Head of caudate nucleus (tissue), 42 donors: ENCODE measurements at regions not wholly inside any gene's neighbourhood (a gene's known extent, or its start where the extent isn't known, plus 50 kb on each side); places are given as distances from the start of the nearest gene placed in this dataset.
A peak's percentile ranks its signal among the peaks of the same experiment; 100 is the strongest.
"Not testable (repeated sequence)": the region's sequence is repeated elsewhere in the genome, so short reads cannot be mapped to it uniquely, and the experiment has no call there.

Experiments
- DNase-seq, 42 donors: peaks; one replicate each; pipeline versions ENCODE4 v3.0.0 to v3.0.0-alpha.2; 2020 to 2021; ENCODE audit warnings: mixed read lengths in 7 of 42
- intact Hi-C: fragments of 100-400 bp; cut with DNase I; formaldehyde crosslinking; loops from one replicate; pipeline ENCODE4 v1.15.0; 2022

- DNase-seq = no peak
- intact Hi-C loops = no loop called here
These were observed 74.6 kb downstream of the RRM2 start for GRCh38 chr2:10196948-10197696.

- intact Hi-C loops = no loop called here
- no peak for DNase-seq
These were observed 75.1 kb downstream of the RRM2 start for GRCh38 chr2:10197697-10198076.

GRCh38 chr2:10198482-10198881, 75.9 kb downstream of the RRM2 start:
- intact Hi-C loops = not testable (repeated sequence)

GRCh38 chr2:10201201-10201600, 78.7 kb downstream of the RRM2 start:
- no peak for DNase-seq
- intact Hi-C loops = no loop called here

More at GRCh38 chr2:10198482-10198881, 75.9 kb downstream of the RRM2 start:
- DNase-seq = not testable (repeated sequence)

GRCh38 chr2:10202131-10202665, 79.7 kb downstream of the RRM2 start:
- intact Hi-C loops = no loop called here
- DNase-seq = no peak

GRCh38 chr2:10204326-10205161, 82.0 kb downstream of the RRM2 start:
- DNase-seq = no peak
- intact Hi-C loops = no loop called here

- intact Hi-C loops = no loop called here
- DNase-seq = no peak
These were observed 82.6 kb downstream of the RRM2 start for GRCh38 chr2:10205162-10205475.

GRCh38 chr2:10208736-10209135, 86.2 kb downstream of the RRM2 start:
- no peak for DNase-seq
- intact Hi-C loops = no loop called here

- DNase-seq = no peak
- intact Hi-C loops = no loop called here
These were observed 86.9 kb downstream of the RRM2 start for GRCh38 chr2:10209406-10209935.

- intact Hi-C loops = no loop called here
- no peak for DNase-seq
These were observed 87.8 kb downstream of the RRM2 start for GRCh38 chr2:10210336-10210735.

- intact Hi-C loops = no loop called here
These were observed 89.4 kb downstream of the RRM2 start for GRCh38 chr2:10211844-10212422.

GRCh38 chr2:10212827-10213226, 89.9 kb upstream of the HPCAL1 start:
- intact Hi-C loops = no loop called here
- no peak for DNase-seq

More at GRCh38 chr2:10211844-10212422, 89.4 kb downstream of the RRM2 start:
- no peak for DNase-seq

- intact Hi-C loops = no loop called here
- DNase-seq = peak in 7 of 42 donors; percentile 9 to 44 (median 18)
These were observed 88.5 kb upstream of the HPCAL1 start for GRCh38 chr2:10214179-10214578.

- intact Hi-C loops = no loop called here
- no peak for DNase-seq
These were observed 87.2 kb upstream of the HPCAL1 start for GRCh38 chr2:10215393-10215935.

- intact Hi-C loops = no loop called here
- no peak for DNase-seq
These were observed 85.8 kb upstream of the HPCAL1 start for GRCh38 chr2:10216677-10217488.

- intact Hi-C loops = no loop called here
- DNase-seq = no peak
These were observed 84.9 kb upstream of the HPCAL1 start for GRCh38 chr2:10217489-10218435.

GRCh38 chr2:10220045-10220901, 82.4 kb upstream of the HPCAL1 start:
- no peak for DNase-seq
- intact Hi-C loops = no loop called here
